ENCODE measurements at regions not wholly inside any gene's neighbourhood (a gene's known extent, or its start where the extent isn't known, plus 50 kb on each side); places are given as distances from the start of the nearest gene placed in this dataset.
A peak's percentile ranks its signal among the peaks of the same experiment; 100 is the strongest.

DNA sequence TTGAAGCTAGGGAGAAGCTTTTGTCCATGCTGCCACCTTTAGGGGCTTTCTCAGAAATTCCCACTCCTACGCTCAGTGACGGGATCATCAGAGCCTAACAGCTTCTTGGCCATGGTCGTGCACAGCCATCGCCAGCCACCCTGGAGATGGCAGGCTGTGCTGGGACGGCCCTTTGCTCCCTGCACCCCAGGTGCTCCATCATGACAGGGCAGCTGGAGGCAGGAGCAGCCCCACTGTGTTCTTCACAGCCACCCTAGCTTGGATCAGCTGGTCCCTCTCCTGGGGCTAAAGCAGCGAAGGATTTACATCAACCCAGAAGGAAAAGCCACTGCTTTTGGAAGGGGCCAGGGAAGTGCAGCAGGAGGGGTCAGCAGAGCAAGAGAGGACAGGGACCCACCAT lies 235.9 kb downstream of the LY86 start:
- Histone ChIP-seq H3K4me3 (ENCODE audit: low read length) (no peak overlapping the region), H3K4me2 (ENCODE audit: low read length) (no peak overlapping the region), H3K79me1 (ENCODE audit: low read length) (no peaks in the 10 kb centered on the region), H4K5ac (ENCODE audit: low read length) (no peak overlapping the region), H3K23ac (ENCODE audit: low read length) (peak overlapping the region; percentile 4), H3K9ac (ENCODE audit: low read length) (no peak overlapping the region), H3K4me1 (ENCODE audit: control insufficient read depth, low read depth, low read length) (peaks cover 8% of the 10 kb centered on the region), H2BK5ac (ENCODE audit: low read length) (no peak overlapping the region), H3K27ac (ENCODE audit: low read depth, low read length) (no peak overlapping the region), H3K36me3 (ENCODE audit: control insufficient read depth, insufficient read depth, low read length) (no peaks in the 10 kb centered on the region), H2BK120ac (ENCODE audit: low read depth, low read length) (no peak overlapping the region), H3K18ac (ENCODE audit: low read length) (no peak overlapping the region), H3K79me2 (ENCODE audit: control insufficient read depth, insufficient read depth, low read length) (no peaks in the 10 kb centered on the region), H2BK15ac (replicated peaks; ENCODE audit: low read depth) (no peak overlapping the region), H3K56ac (ENCODE audit: low read length) (peak overlapping the region; percentile 20), H3K27me3 (ENCODE audit: insufficient read depth, low read length, poor library complexity) (no peaks in the 10 kb centered on the region), H2AK5ac (ENCODE audit: low read length) (no peak overlapping the region), H4K8ac (ENCODE audit: low read depth, low read length) (no peak overlapping the region), H3K4ac (ENCODE audit: low read depth, low read length) (no peak overlapping the region)
- no CpG with 5 or more reads among the region's 6 CpGs for WGBS (ENCODE audit: extremely low coverage, insufficient coverage, low lambda C conversion rate)
- no peak for DNase-seq

- no peak overlapping the region for H4K8ac ChIP-seq (ENCODE audit: low read depth, low read length)
- DNase-seq, result peak; percentile 37
Observed at GRCh38 chr6:6825193-6825784, 236.8 kb downstream of the LY86 start.

GRCh38 chr6:6826095-6826901 lies 237.8 kb downstream of the LY86 start:
- no peaks in the 10 kb centered on the region for H3K36me3 ChIP-seq (ENCODE audit: control insufficient read depth, insufficient read depth, low read length)
- no peak overlapping the region for H2AK5ac ChIP-seq (ENCODE audit: low read length)
- no CpG with 5 or more reads among the region's 16 CpGs for WGBS (ENCODE audit: extremely low coverage, insufficient coverage, low lambda C conversion rate)
- no peak for DNase-seq
- H3K9ac ChIP-seq (ENCODE audit: low read length), result no peak overlapping the region
- H3K79me2 ChIP-seq (ENCODE audit: control insufficient read depth, insufficient read depth, low read length), result no peaks in the 10 kb centered on the region
- no peak overlapping the region for H3K56ac ChIP-seq (ENCODE audit: low read length)
- H3K27ac ChIP-seq (ENCODE audit: low read depth, low read length), result no peak overlapping the region
- H2BK5ac ChIP-seq (ENCODE audit: low read length), result no peak overlapping the region
- no peak overlapping the region for H3K18ac ChIP-seq (ENCODE audit: low read length)
- no peaks in the 10 kb centered on the region for H3K79me1 ChIP-seq (ENCODE audit: low read length)
- H3K27me3 ChIP-seq (ENCODE audit: insufficient read depth, low read length, poor library complexity), result no peaks in the 10 kb centered on the region
- H3K4me2 ChIP-seq (ENCODE audit: low read length), result no peak overlapping the region
- no peak overlapping the region for H4K8ac ChIP-seq (ENCODE audit: low read depth, low read length)
- no peak overlapping the region for H2BK15ac ChIP-seq (replicated peaks; ENCODE audit: low read depth)
- H3K4me3 ChIP-seq (ENCODE audit: low read length), result no peak overlapping the region
- no peak overlapping the region for H3K4ac ChIP-seq (ENCODE audit: low read depth, low read length)
- H4K5ac ChIP-seq (ENCODE audit: low read length), result no peak overlapping the region
- peaks cover 2% of the 10 kb centered on the region for H3K4me1 ChIP-seq (ENCODE audit: control insufficient read depth, low read depth, low read length)
- H3K23ac ChIP-seq (ENCODE audit: low read length), result no peak overlapping the region
- no peak overlapping the region for H2BK120ac ChIP-seq (ENCODE audit: low read depth, low read length)

More at GRCh38 chr6:6825193-6825784, 236.8 kb downstream of the LY86 start:
- WGBS (ENCODE audit: extremely low coverage, insufficient coverage, low lambda C conversion rate), result no CpG with 5 or more reads among the region's 11 CpGs
- Histone ChIP-seq H3K18ac (ENCODE audit: low read length) (no peak overlapping the region), H3K4ac (ENCODE audit: low read depth, low read length) (no peak overlapping the region), H2BK5ac (ENCODE audit: low read length) (no peak overlapping the region), H3K4me3 (ENCODE audit: low read length) (no peak overlapping the region), H4K5ac (ENCODE audit: low read length) (no peak overlapping the region), H3K9ac (ENCODE audit: low read length) (no peak overlapping the region), H2BK120ac (ENCODE audit: low read depth, low read length) (no peak overlapping the region), H3K36me3 (ENCODE audit: control insufficient read depth, insufficient read depth, low read length) (no peaks in the 10 kb centered on the region), H3K4me1 (ENCODE audit: control insufficient read depth, low read depth, low read length) (peaks cover 6% of the 10 kb centered on the region), H2BK15ac (replicated peaks; ENCODE audit: low read depth) (no peak overlapping the region), H3K4me2 (ENCODE audit: low read length) (no peak overlapping the region), H3K56ac (ENCODE audit: low read length) (no peak overlapping the region), H3K27me3 (ENCODE audit: insufficient read depth, low read length, poor library complexity) (no peaks in the 10 kb centered on the region), H2AK5ac (ENCODE audit: low read length) (no peak overlapping the region), H3K79me2 (ENCODE audit: control insufficient read depth, insufficient read depth, low read length) (no peaks in the 10 kb centered on the region), H3K23ac (ENCODE audit: low read length) (no peak overlapping the region), H3K27ac (ENCODE audit: low read depth, low read length) (no peak overlapping the region), H3K79me1 (ENCODE audit: low read length) (no peaks in the 10 kb centered on the region)

DNA sequence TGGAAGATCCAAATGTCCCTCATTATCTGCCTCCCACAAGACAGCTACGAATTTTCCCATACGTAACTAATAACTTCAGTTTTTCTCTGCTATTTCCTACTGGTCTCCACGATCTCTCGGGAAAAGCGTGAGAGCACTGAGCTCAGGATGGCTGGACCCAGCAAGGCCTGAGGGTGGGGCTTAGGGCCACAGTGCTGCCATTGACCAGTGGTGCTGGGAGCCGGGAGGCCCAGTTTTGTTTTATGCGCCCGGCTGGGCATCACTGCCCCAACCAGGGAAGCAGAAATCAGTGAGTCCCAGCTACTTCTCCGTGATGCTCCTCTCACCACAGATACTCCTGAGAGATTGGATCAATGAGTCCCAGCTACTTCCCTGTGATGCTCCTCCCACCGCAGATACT lies 238.4 kb downstream of the LY86 start:
- no peak overlapping the region for H2BK120ac ChIP-seq (ENCODE audit: low read depth, low read length)
- peaks cover 2% of the 10 kb centered on the region for H3K4me1 ChIP-seq (ENCODE audit: control insufficient read depth, low read depth, low read length)
- H3K36me3 ChIP-seq (ENCODE audit: control insufficient read depth, insufficient read depth, low read length), result no peaks in the 10 kb centered on the region
- H3K27ac ChIP-seq (ENCODE audit: low read depth, low read length), result no peak overlapping the region
- no peak overlapping the region for H2BK5ac ChIP-seq (ENCODE audit: low read length)
- no peaks in the 10 kb centered on the region for H3K79me1 ChIP-seq (ENCODE audit: low read length)
- H3K4ac ChIP-seq (ENCODE audit: low read depth, low read length), result no peak overlapping the region
- H2AK5ac ChIP-seq (ENCODE audit: low read length), result no peak overlapping the region
- DNase-seq, result no peak
- no peak overlapping the region for H4K5ac ChIP-seq (ENCODE audit: low read length)
- H3K79me2 ChIP-seq (ENCODE audit: control insufficient read depth, insufficient read depth, low read length), result no peaks in the 10 kb centered on the region
- no peak overlapping the region for H2BK15ac ChIP-seq (replicated peaks; ENCODE audit: low read depth)
- no peak overlapping the region for H3K4me3 ChIP-seq (ENCODE audit: low read length)
- no peaks in the 10 kb centered on the region for H3K27me3 ChIP-seq (ENCODE audit: insufficient read depth, low read length, poor library complexity)
- no peak overlapping the region for H4K8ac ChIP-seq (ENCODE audit: low read depth, low read length)
- no peak overlapping the region for H3K23ac ChIP-seq (ENCODE audit: low read length)
- H3K9ac ChIP-seq (ENCODE audit: low read length), result no peak overlapping the region
- no peak overlapping the region for H3K18ac ChIP-seq (ENCODE audit: low read length)
- no peak overlapping the region for H3K4me2 ChIP-seq (ENCODE audit: low read length)
- no CpG with 5 or more reads among the region's 10 CpGs for WGBS (ENCODE audit: extremely low coverage, insufficient coverage, low lambda C conversion rate)
- H3K56ac ChIP-seq (ENCODE audit: low read length), result no peak overlapping the region

DNA sequence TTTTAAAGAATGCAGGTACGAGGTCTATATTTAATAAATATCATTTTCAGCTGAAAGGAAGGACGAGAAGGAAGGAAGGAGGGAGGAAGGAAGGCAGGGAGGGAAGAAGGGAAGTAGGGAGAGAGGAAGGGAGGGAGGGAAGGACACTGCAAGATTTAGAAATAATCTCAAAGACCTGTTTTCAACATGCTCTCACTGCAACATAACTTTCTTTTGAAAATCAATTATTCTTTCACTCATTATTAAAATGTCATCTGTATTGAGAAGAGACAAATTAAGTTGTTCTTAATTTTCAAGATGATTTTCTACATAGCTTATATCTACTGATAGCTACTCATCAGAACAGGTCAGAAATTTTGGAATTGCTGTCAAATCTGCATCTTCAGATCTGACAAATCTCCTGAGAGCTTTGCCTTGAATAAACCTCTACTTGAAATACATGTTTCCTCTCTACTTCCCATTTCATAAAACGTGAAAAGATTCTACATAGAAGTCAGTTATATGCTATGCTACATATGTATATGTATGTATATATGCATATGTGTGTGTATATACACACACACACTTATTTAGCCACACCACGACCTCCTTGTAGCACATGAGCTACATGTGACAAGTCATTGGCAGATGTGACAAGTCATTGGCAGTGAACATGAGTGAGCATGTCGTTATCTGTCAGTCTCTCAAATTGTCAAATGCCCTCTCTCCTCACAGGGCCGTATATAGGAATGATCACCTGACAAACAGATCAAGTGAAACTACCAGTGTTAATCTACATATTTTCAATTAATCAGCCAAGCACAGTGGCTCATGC lies 241.6 kb downstream of the LY86 start:
- no peaks in the 10 kb centered on the region for H3K27me3 ChIP-seq (ENCODE audit: insufficient read depth, low read length, poor library complexity)
- H2BK15ac ChIP-seq (replicated peaks; ENCODE audit: low read depth), result no peak overlapping the region
- no peak overlapping the region for H3K9ac ChIP-seq (ENCODE audit: low read length)
- no peak overlapping the region for H3K23ac ChIP-seq (ENCODE audit: low read length)
- H4K8ac ChIP-seq (ENCODE audit: low read depth, low read length), result no peak overlapping the region
- H3K4me3 ChIP-seq (ENCODE audit: low read length), result no peak overlapping the region
- H2BK120ac ChIP-seq (ENCODE audit: low read depth, low read length), result no peak overlapping the region
- H2BK5ac ChIP-seq (ENCODE audit: low read length), result no peak overlapping the region
- H3K79me2 ChIP-seq (ENCODE audit: control insufficient read depth, insufficient read depth, low read length), result no peaks in the 10 kb centered on the region
- H2AK5ac ChIP-seq (ENCODE audit: low read length), result no peak overlapping the region
- WGBS (ENCODE audit: extremely low coverage, insufficient coverage, low lambda C conversion rate), result no CpG with 5 or more reads among the region's 6 CpGs
- H3K4ac ChIP-seq (ENCODE audit: low read depth, low read length), result no peak overlapping the region
- no peak overlapping the region for H3K56ac ChIP-seq (ENCODE audit: low read length)
- H3K27ac ChIP-seq (ENCODE audit: low read depth, low read length), result no peak overlapping the region
- H4K5ac ChIP-seq (ENCODE audit: low read length), result no peak overlapping the region
- H3K36me3 ChIP-seq (ENCODE audit: control insufficient read depth, insufficient read depth, low read length), result no peaks in the 10 kb centered on the region
- no peak for DNase-seq
- peaks cover 2% of the 10 kb centered on the region for H3K4me1 ChIP-seq (ENCODE audit: control insufficient read depth, low read depth, low read length)
- H3K4me2 ChIP-seq (ENCODE audit: low read length), result no peak overlapping the region
- H3K79me1 ChIP-seq (ENCODE audit: low read length), result no peaks in the 10 kb centered on the region
- H3K18ac ChIP-seq (ENCODE audit: low read length), result no peak overlapping the region

Data from mesendoderm (in vitro differentiated cells).